Activated effector memory CD4-positive, alpha-beta T cell treated with anti-CD3 and anti-CD28 coated beads, Interleukin-2, amount 50 U/mL, for 16 hours (primary cell): ENCODE measurements at regions not wholly inside any gene's neighbourhood (a gene's known extent, or its start where the extent isn't known, plus 50 kb on each side); places are given as distances from the start of the nearest gene placed in this dataset.

Source experiments
- DNase-seq: peaks from one replicate; pipeline ENCODE4 v3.0.0-alpha.2; 2020

DNA sequence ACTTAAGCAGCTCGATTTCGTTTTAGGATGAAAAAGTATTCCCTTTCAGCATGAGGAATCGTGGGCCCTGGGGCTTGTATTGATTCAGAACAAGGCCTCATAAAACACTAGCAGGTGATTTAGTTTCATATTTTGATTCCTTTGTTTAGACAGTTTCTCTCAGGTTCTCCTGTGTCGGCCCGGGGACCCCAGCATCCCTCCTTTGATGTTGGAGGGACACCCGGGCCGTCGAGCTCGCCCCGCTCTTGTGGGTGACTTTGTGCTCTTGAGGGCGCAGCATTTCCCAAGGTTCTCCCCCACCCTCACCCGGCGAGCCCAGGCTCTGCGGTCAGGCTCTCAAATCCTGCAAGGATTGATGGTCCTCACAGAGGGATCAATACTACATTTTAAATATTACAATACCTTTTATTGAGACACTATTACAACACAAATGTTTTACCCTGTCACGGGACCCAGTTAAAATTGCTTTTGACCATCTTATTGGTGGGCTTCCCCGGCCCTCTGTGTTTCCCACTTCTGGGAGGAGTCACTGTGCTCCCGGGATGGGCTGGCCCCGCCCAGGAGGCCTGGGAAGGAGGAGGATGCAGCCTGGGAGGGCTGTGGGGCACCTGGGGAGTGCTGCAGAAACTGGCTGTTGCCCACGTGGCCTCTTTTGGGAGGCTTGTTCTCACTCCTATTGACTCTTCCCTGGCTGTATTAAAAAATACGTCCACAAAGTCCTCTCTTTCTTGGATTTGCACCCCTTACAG lies 222.6 kb downstream of the INSIG2 start:
- no peak for DNase-seq

DNA sequence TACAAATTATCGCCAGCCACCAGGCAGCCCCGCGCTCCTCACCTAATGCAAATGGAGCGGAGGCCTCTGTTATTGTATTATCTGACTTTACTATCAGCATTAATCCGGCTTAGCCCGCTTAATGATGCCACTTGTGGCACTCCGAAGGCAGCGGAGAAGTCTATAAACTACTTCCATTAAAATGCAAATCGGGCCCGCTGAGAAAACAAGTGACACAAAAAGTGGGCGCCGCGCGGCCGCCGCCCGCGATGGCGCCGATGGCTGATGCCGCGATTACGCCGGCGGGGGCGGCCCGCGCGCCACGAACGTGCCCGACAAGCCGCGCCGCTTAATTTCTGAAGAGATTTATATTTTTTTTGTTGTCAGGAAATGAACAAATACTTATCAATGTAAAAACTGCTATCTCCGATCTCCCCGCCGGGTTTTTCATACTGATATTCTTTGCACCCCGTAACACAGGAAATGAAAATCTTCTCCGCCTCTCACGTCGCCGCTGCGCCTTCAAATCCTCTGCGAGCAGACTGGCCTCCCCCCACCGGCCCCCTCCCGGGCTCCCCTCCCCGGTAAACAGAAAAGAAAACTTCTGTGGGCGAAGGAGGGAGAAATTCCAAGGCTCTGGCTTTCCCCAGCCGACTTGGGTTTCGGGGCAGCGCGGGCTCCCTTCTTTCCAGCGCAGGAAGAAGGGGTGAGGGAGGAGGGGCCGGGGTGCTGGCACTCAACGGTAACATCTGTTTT lies 221.8 kb downstream of the INSIG2 start:
- peak; percentile 85 for DNase-seq

DNA sequence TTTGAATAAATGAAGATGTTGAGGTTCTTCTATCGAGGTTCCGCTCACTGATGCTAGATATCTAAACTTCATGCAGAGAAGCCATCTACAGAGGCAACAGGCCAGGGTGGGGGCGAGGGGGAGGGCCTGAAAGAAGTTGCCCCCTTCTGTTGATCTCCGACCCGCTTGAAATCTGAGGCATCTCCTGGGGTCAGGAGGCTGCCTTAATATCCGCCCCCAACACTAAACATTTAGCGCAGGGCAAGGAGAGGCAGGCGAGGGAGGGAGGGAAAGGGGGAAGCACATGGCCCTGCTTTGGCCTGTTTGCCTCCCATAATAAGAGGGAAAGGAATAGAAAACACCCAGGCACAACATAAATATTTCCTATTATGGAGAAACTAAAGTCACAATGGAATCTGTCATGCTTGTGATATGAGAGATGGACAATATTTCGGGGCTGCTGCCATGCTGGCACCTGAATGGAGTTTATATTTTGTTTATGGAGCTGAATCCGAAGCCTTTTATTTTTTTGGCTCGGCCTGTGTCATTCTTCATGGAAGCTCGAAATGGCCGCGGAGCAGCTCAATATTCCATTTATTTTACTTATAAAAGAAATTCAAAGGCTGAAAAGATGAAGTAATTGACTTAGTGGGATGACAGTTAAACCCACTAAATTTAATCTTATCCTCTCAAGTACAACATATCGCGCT lies 221.1 kb downstream of the INSIG2 start:
- DNase-seq, result no peak

DNA sequence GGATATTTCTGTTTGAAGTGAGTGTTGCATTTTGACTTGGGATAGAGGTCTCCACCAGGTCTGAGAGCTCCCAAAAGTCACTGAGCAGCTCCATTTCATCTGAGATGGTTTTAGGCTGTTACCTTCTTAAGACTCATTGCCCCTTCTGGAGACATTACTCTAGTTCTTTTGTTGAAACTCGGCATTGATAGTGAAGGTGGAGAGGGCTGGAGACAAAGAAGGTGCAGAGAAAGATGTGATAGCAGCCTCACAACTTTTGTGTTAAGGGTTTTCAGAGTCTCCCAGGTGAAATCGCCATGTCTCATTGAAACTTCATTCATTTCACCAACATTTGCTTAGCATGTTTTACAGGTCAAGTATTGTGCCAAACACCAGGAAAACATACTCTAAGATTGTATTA lies 219.6 kb downstream of the INSIG2 start:
- no peak for DNase-seq

DNA sequence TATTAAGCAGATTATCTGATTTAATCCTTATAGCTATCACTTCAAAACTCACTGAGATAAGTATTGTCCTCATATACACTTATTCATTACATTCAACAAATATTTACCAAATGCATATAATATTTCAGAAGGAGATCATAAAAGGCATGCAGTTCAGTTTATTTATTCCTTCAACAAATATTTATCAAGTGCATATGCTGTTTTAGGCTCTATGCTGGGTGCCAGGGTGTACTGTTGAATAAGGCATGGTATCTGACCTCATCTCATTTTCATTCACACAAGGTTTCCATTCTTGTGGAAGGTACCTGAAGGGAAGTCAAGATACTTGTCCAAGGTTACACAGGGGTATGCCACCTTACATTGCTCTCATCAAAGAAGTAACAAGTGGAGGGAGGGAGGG lies 213.0 kb downstream of the INSIG2 start:
- DNase-seq, result no peak

DNA sequence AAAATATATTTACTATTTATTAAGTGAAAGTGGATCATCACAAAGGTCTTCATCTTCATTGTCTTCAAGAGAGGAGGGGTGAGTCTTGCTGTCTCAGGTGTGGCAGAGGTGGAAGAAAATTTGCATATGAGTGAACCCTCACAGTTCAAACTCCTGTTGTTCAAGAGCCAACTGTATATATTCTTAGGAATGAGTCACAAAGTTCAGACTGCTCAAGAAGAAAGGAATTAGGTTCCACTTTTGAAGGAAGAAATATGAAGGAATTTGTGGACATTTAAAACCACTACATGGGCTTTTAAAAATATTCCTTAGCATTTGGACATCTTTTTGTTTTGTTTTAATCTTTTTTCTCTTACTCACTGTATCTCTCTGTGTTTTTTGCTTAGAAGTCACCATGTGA lies 212.6 kb downstream of the INSIG2 start:
- no peak for DNase-seq

DNA sequence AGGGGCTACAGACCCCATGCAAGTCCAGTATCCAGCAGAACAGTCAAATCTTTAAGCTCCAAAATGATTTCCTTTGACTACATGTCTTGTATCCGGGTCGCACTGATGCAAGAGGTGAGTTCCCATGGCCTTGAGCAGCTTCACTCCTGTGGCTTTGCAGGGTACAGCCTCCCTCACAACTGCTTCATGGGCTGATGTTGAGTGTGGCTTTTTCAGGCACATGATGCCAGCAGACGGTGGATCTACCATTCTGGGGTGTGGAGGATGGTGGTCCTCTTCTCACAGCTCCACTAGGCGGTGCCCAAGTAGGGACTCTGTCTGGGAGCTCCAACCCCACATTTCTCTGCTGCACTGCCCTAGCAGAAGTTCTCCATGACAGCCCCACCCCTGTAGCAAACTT lies 208.4 kb downstream of the INSIG2 start:
- DNase-seq, result no peak

DNA sequence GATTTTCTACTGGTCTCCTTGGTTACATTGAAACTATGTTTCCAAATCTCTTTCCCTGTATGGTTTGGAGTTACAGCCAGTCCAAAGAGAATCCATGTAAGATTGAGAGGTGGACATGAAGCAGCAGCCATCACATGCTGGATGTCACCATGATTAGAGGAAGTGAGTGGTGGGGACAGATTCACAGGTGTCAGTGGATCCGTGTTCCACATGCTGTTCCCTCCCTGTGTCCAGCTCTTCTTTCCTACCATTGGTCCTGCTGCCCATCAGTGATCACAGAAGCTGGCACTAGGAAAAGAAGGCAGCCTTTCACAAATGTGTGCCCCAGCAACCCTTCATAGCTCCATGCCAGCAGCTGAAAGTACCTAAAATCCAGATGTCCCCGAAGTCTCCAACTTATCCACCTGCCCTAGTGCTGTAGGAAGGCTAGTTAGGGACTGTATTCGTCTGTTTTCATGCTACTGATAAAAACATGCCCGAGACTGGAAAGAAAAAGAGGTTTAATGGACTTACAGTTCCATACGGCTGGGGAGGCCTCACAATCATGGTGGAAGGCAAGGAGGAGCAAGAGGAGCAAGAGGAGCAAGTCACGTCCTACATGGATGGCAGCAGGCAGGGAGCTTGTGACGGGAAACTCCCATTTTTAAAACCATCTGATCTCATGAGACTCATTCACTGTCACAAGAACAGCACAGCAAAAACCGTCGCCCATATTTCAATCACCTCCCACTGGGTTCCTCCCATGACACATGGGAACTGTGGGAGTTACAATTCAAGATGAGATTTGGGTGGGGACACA lies 207.5 kb downstream of the INSIG2 start:
- no peak for DNase-seq

DNA sequence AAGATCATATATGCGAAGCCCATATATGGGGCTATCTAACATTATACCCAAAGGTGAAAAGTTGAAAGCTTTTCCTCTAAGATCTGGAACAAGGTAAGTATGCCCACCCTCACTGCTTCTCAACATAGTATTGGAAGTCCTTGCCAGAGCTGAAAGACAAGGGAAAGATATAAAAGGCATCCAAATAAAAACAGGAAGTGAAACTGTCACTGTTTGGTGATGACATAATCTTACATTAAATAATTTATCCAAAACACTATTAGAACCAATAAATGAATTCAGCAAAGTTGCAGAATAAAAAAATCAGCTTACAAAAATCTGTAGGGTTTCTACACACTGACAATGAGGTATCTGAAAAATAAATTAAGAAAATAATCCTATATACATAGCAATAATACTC lies 205.8 kb downstream of the INSIG2 start:
- DNase-seq, result no peak

DNA sequence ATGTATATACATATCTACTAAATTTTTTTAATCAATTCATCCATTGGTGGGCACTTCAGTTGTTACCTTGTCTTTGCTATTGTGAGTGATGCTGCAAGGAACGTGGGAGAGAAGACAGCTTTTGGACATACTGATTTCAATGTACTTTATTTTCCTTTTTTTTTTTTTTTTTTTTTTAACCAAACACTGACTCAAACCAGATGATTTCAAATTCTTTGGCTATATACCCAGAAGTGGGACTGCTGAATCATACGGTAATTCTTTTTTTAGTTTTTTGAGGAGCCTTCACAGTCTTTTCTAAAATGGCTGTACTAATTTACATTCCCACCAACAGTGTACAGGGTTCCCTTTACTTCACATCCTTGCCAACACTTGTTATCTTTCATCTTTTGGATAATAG lies 204.7 kb downstream of the INSIG2 start:
- DNase-seq, result no peak

DNA sequence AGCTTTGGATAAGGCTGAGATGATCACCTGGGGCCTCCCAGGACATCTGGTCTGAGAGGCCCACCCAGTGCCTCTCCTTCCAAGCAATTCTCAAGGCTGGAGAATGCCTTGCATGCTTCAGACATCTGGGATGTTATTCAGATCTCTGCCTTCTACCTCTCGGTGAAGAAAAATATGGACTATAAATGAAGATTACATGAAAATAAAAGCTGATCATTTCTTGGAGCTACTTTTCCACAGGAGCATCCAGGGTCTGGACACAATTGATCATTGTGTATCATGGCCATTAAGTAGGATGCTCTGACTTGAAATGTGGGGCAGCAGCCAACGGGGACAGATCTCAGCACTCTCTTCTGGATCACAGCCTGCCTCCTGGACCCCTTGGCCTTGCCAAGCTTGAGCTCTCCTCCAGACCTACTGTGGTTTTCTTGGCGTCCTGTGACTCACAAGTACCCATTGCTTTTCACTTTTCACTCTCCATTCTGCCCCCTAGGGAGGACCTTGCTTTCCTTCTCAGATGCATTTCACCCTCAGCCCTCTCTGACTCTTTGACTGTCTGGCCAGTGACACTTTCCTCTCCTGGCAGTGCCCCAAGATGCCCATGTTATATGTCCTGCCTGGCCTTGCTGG lies 203.1 kb downstream of the INSIG2 start:
- no peak for DNase-seq

DNA sequence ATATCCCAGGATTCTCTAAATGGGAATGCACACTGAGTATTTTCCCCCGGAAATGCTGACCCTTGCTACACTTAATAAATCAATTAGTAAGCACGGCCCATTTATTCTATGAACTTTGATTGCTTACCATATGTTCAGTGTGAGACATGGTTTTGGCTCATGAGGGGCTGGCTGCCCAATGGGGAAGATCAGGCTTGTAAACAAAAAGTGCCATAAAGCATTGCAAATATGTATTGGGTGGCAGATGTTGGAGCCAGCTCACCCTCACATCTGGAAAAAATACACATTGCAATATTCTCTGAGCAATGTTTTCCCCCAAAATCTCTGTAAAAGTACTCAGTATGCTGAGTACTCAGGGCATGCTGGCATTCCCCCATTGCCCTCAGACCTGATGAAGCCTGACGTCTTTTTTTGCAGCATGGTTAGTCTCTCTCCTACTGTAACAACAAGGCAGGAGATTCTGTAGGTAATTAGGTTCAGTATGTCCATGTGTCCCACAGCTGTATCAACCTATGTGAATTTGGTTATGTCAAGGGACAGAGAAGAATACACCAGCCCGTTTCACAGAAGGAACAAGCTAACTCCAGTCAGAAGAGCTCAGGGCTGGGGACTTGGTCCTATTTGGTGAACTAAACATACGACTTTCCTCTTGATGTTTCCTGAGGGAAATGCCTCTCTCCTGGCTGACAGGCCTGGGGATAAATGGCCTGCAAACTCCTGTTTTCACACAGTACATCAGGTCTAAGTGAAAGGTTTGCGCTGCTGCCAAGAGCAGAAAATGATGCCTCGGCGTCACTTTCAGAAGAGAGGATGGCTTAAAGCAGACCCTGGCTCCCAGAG lies 202.4 kb downstream of the INSIG2 start:
- no peak for DNase-seq

DNA sequence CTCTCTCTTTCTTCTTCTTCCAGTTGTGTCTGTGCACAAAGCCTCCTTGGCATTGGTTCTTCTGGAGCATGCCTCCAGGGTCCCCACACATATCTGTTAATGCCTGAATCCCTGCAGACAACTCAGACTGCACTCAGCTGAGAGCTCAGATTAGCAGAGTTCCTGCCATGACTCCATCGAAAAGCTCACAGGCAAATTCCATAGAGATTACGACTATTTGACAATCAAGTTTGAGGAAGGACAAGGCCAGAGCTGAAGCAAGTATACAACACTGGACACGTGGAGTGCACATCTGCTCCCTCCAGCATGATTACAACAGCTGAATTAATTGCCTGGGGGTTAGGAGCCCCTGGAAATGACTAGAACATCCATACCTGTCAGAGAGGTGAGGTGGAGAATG lies 190.7 kb downstream of the INSIG2 start:
- no peak for DNase-seq

DNA sequence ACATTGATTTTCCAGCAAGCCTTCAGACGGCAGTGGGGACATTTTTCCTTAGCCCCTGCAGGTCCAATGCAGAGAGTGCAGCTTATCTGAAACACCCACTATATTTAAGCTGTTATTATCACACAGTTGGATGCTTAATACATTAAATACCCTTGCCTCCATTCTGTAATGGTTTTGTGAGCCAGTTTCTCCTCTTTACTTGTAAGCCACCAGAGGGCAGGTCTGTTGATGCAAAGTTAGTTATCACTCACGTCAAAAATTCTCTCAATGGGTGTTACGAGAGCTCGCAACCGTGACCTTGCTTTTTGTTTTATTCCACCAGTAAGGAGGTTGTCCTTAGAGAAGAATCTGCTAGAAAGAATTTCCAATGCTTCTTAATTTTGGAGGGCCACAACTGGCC lies 189.8 kb downstream of the INSIG2 start:
- no peak for DNase-seq

DNA sequence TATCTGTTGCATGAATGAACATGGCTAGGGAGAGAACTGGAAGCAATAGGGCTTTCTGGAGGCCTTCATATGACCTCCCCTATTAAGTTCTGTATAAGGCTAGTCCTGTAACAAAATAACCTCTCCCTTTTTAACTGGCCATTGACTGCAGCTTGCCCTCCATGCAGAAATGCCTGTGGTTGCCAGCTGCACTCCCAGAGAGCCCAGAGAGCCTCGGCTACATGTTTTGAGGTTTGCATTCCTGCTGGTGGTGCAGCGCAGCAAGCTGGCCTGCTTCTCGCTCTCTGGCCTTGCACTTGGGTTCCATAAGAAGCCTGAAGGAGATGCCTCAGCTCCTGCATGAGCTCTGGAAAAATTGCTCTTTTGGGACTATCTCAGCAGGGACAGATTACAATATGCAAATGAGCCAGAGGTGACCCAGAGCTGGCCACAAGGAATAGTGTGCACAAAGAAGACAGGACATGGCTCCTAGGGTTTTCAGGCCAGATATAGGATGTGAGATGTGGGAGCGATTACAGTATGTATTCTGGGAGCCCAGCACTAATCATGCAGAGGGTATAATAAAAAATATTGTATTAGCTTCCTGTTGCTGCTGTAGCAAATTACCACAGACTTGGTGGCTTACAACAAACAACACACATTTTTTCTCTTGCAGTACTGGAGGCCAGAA lies 186.7 kb downstream of the INSIG2 start:
- DNase-seq, result no peak

DNA sequence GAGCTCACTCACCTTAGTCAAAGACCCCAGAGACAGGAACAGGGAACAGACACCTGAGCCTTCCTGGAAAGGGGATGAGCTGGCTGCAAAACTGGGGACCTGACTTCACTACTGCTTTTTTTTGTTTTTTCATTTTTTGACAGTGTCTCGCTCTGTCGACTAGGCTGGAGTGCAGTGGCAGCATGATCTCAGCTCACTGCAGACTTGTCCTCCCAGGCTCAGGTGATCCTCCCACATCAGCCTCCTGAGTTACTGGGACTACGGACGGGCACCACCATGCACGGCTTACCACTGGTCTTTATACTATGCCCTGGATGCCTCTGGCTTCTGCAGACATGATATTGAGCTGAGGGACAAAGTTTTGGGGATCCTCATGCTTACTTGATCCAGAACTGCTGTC lies 184.1 kb downstream of the INSIG2 start:
- no peak for DNase-seq

DNA sequence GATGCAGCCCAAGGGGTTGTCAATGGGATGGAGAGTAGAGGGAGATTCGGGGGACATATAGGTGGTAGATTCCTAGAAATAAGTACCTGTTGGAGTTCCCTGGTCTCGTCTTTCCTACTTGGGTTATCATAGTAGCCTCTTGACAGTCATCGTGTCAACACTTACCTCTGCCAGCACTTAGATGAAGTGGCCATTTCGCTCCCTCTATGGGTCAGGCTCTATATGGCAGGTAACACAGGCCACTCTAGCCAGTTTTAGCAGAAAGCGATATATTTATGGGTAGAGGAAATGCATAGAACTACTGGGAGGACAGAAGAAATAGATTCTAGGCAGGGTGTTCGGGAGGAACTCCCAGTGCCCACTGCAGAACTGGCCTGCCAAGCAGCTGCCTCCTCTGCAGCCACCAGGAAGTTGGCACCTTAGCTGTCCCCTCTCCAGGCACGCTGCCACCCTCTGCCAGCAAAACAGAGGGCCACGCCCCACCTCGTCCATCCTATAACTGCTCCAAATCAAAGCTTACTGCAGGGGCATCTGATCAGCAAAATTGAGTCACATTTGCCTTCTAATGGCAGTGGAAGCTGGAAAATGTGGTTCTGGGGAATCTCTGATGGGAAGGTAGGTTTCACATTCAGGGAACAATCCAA lies 181.3 kb downstream of the INSIG2 start:
- no peak for DNase-seq

DNA sequence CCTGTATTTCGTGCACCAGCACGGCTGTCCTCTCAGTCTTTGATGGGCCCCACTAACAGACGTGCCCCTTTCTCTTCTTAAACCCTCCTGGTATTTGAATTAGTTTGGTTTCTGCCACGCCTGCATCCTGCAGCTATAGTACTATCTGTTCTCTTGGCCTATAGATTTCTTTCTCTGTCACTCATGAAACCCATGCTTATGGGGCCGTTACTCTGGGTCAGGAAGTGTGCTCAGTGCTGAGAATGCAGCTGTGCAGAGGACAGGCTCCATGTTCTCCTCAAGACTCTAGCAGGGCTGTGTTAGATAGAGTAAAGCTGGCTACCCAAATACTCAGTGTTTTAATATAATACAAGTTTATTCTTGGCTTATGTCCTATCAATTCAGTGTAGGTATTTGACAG lies 180.0 kb downstream of the INSIG2 start:
- DNase-seq, result no peak

DNA sequence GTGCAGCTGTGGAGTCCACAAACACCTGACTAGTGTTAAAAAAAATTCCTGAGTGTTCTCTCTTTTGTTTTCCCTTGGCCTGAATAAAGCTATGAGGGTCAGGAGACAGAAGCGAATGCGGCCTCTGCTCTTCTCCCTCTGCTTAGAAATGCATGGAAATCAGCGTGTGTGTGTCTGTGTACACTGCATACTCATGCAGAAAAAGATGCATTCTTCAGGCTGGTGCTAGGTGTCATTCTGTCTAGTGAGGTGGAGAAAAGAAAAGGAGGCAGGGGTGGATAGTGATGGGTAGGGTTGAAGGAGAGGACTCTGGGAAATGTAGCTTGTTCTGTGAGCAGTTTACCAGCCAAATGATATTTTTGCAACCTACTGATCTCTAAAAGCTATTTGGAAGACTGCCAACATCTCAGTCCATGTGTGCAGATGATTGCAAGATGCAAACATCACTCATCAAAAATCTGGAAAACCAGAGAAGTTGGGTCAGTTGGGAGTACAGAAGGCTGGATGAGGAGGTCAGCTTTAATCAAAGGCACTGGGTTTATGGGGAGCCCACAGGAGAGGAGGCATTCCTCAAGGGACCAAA lies 177.7 kb downstream of the INSIG2 start:
- DNase-seq, result no peak
